NB4 (cell line): ENCODE measurements at regions not wholly inside any gene's neighbourhood (a gene's known extent, or its start where the extent isn't known, plus 50 kb on each side); places are given as distances from the start of the nearest gene placed in this dataset.

Experiments used
- DNase-seq: peaks from one replicate; pipeline ENCODE4 v3.0.0; 2010; ENCODE audit warnings: low read depth
- H3K4me3 ChIP-seq: one replicate; pipeline ENCODE4 v1.5.1; 2011; ENCODE audit warnings: mild to moderate bottlenecking, low read depth, low read length, moderate library complexity
- CTCF ChIP-seq: IDR thresholded peaks from one replicate; pipeline ENCODE4 v1.5.1; 2012; ENCODE audit warnings: low read depth, low read length
- MYC ChIP-seq: IDR thresholded peaks from 2 replicates; pipeline ENCODE4 v1.6.1; 2011; ENCODE audit warnings: low read depth, low read length
- POLR2A ChIP-seq: IDR thresholded peaks from 2 replicates; pipeline ENCODE4 v1.6.1; 2011; ENCODE audit warnings: mild to moderate bottlenecking; ENCODE audit not compliant: insufficient read length; ENCODE audit errors: extremely low read depth
- TF ChIP-seq, protein P1 (sequence below): IDR thresholded peaks from 2 replicates; pipeline ENCODE4 v1.6.1; 2011; ENCODE audit warnings: low read depth, low read length

GRCh38 chr2:239626961-239627592 is 226.3 kb upstream of the HDAC4 start:
- no peak for DNase-seq
- TF ChIP-seq MYC = no peak
- no peak for TF ChIP-seq CTCF
- TF ChIP-seq POLR2A = no peak
- TF ChIP-seq, protein P1, sequence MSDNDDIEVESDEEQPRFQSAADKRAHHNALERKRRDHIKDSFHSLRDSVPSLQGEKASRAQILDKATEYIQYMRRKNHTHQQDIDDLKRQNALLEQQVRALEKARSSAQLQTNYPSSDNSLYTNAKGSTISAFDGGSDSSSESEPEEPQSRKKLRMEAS = no peak

GRCh38 chr2:239625971-239626734 is 225.3 kb upstream of the HDAC4 start:
- TF ChIP-seq MYC = no peak
- no peak for TF ChIP-seq POLR2A
- no peak for TF ChIP-seq CTCF
- TF ChIP-seq, protein P1 = no peak
- H3K4me3 ChIP-seq = no peak overlapping the region
- peak; percentile 41 for DNase-seq

More at GRCh38 chr2:239626961-239627592, 226.3 kb upstream of the HDAC4 start:
- no peak overlapping the region for H3K4me3 ChIP-seq

GRCh38 chr2:239625156-239625845 is 224.5 kb upstream of the HDAC4 start:
- H3K4me3 ChIP-seq = no peak overlapping the region
- peak; percentile 46 for DNase-seq
- TF ChIP-seq, protein P1 = no peak
- no peak for TF ChIP-seq POLR2A
- TF ChIP-seq MYC = no peak
- TF ChIP-seq CTCF = no peak

DNA sequence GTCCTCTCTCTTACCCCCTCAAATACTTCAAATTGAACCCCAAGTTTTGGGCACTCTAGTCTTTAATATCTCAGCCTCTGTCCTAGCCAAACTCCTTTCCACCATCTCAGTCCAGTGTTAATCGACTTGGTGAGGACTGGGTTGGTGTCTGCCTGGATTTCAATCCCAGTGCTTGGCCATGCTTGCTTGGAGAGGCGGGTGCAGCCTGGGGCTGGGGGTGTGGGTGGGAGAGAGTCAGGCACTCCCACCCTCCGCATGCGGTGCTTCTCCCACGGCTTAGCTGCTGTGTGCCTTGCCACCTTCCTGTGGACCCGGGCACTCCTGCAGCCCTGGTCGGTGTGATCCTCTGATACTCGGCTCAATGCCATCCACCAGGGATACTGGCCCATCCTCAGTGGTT is 220.8 kb upstream of the HDAC4 start:
- DNase-seq = no peak
- H3K4me3 ChIP-seq = no peak overlapping the region
- TF ChIP-seq POLR2A (no peak), CTCF (no peak)

GRCh38 chr2:239619369-239619768 is 218.5 kb upstream of the HDAC4 start:
- TF ChIP-seq POLR2A = no peak
- H3K4me3 ChIP-seq = no peak overlapping the region
- no peak for DNase-seq

DNA sequence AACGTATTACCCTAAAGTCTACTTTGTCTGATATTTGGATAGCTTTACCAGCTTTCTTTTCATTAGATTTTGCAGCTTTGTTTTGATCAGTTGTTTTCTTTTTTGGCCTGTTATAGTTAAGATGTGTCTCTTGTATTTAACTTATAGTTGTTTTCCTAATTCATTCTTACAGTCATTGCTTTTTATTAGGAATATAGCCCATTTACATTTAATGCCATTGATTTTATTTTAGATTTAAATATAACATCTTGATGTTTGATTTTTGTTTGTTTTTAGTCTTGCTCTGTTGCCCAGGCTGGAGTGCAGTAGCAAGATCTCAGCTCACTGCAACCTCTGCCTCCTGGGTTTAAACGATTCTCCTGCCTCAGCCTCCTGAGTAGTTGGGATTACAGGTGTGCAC is 215.9 kb upstream of the HDAC4 start:
- TF ChIP-seq CTCF (no peak), MYC (no peak), POLR2A (no peak)
- TF ChIP-seq, protein P1 = no peak
- H3K4me3 ChIP-seq = no peak overlapping the region
- no peak for DNase-seq
